SK-N-SH treated with all-trans-retinoic acid at 6 μM for 48 hours (cell line): ENCODE measurements at regions not wholly inside any gene's neighbourhood (a gene's known extent, or its start where the extent isn't known, plus 50 kb on each side); places are given as distances from the start of the nearest gene placed in this dataset.

Experiments used
- ATAC-seq: fragments of 200-7000 bp; cut with Tn5 transposase; 3 replicates; pipeline ENCODE4 v1.9.1; 2020; ENCODE audit warnings: mild to moderate bottlenecking, moderate library complexity
- ARNTL ChIP-seq: fragments of 450-650 bp; formaldehyde crosslinking; IDR thresholded peaks from 2 replicates; pipeline ENCODE4 v1.5.0; 2020; ENCODE audit warnings: low read depth, mild to moderate bottlenecking, moderate library complexity, borderline replicate concordance
- BACH2 ChIP-seq: fragments of 250-450 bp; sonication (Bioruptor Pico); IDR thresholded peaks from 2 replicates; pipeline ENCODE4 v1.9.0; 2021; ENCODE audit warnings: mild to moderate bottlenecking, borderline replicate concordance
- CREB5 ChIP-seq: fragments of 250-450 bp; sonication (Bioruptor Pico); IDR thresholded peaks from 2 replicates; pipeline ENCODE4 v1.5.1; 2020; ENCODE audit warnings: low read depth, mild to moderate bottlenecking, moderate library complexity
- CSDC2 ChIP-seq: fragments of 250-450 bp; sonication (Bioruptor Pico); IDR thresholded peaks from 2 replicates; pipeline ENCODE4 v1.5.0; 2020; ENCODE audit warnings: mild to moderate bottlenecking, moderate library complexity
- CSRNP3 ChIP-seq: fragments of 250-450 bp; sonication (Bioruptor Pico); IDR thresholded peaks from 2 replicates; pipeline ENCODE4 v1.5.1; 2021; ENCODE audit warnings: mild to moderate bottlenecking, moderate library complexity
- ESRRG ChIP-seq: fragments of 250-450 bp; sonication (Bioruptor Pico); IDR thresholded peaks from 2 replicates; pipeline ENCODE4 v1.6.1; 2021; ENCODE audit warnings: mild to moderate bottlenecking
- ISL1 ChIP-seq: fragments of 250-450 bp; sonication (Bioruptor Pico); IDR thresholded peaks from 2 replicates; pipeline ENCODE4 v2.1.2; 2022; ENCODE audit warnings: mild to moderate bottlenecking, moderate library complexity
- OSR1 ChIP-seq: fragments of 250-450 bp; sonication (Bioruptor Pico); IDR thresholded peaks from 2 replicates; pipeline ENCODE4 v1.8.0; 2022; ENCODE audit warnings: moderate library complexity, mild to moderate bottlenecking, inconsistent platforms
- PATZ1 ChIP-seq: fragments of 250-450 bp; sonication (Bioruptor Pico); IDR thresholded peaks from 2 replicates; pipeline ENCODE4 v1.8.0; 2020; ENCODE audit warnings: mild to moderate bottlenecking, moderate library complexity, borderline replicate concordance
- PPARA ChIP-seq: fragments of 250-450 bp; sonication (Bioruptor Pico); IDR thresholded peaks from 2 replicates; pipeline ENCODE4 v1.5.0; 2020; ENCODE audit warnings: mild to moderate bottlenecking, borderline replicate concordance
- RARB ChIP-seq: fragments of 250-450 bp; sonication (Bioruptor Pico); IDR thresholded peaks from 2 replicates; pipeline ENCODE4 v1.8.0; 2021; ENCODE audit warnings: mild to moderate bottlenecking, moderate library complexity
- SNAI2 ChIP-seq: fragments of 250-450 bp; sonication (Bioruptor Pico); IDR thresholded peaks from 2 replicates; pipeline ENCODE4 v1.5.0; 2020; ENCODE audit warnings: mild to moderate bottlenecking, moderate library complexity
- TCF4 ChIP-seq: fragments of 250-450 bp; sonication (Bioruptor Pico); IDR thresholded peaks from 2 replicates; pipeline ENCODE4 v1.8.0; 2021; ENCODE audit warnings: mild to moderate bottlenecking, moderate library complexity, borderline replicate concordance
- TOX ChIP-seq: fragments of 250-450 bp; sonication (Bioruptor Pico); IDR thresholded peaks from 2 replicates; pipeline ENCODE4 v1.8.0; 2021; ENCODE audit warnings: mild to moderate bottlenecking, moderate library complexity, borderline replicate concordance
- TSHZ2 ChIP-seq: fragments of 250-450 bp; sonication (Bioruptor Pico); IDR thresholded peaks from 2 replicates; pipeline ENCODE4 v1.5.0; 2020; ENCODE audit warnings: mild to moderate bottlenecking, moderate library complexity
- ZC3H10 ChIP-seq: fragments of 250-450 bp; sonication (Bioruptor Pico); IDR thresholded peaks from 2 replicates; pipeline ENCODE4 v1.5.1; 2021; ENCODE audit warnings: mild to moderate bottlenecking, moderate library complexity
- ZFP3 ChIP-seq: fragments of 250-450 bp; sonication (Bioruptor Pico); IDR thresholded peaks from 2 replicates; pipeline ENCODE4 v1.5.0; 2020; ENCODE audit warnings: mild to moderate bottlenecking, moderate library complexity
- ZFP30 ChIP-seq: fragments of 450-650 bp; formaldehyde crosslinking; IDR thresholded peaks from 2 replicates; pipeline ENCODE4 v1.5.0; 2022; ENCODE audit warnings: mild to moderate bottlenecking, moderate library complexity
- ZNF565 ChIP-seq: fragments of 450-650 bp; formaldehyde crosslinking; conservative IDR thresholded peaks from 2 replicates; pipeline ENCODE4 v1.5.0; 2020; ENCODE audit warnings: low read depth, mild to moderate bottlenecking, moderate library complexity
- ZNF70 ChIP-seq: fragments of 450-650 bp; formaldehyde crosslinking; IDR thresholded peaks from 2 replicates; pipeline ENCODE4 v1.5.0; 2020; ENCODE audit warnings: mild to moderate bottlenecking, moderate library complexity
- ZNF8 ChIP-seq: fragments of 450-650 bp; formaldehyde crosslinking; IDR thresholded peaks from 2 replicates; pipeline ENCODE4 v1.5.0; 2020; ENCODE audit warnings: mild to moderate bottlenecking, moderate library complexity

GRCh38 chr5:1960595-1961303 is 78.0 kb upstream of the IRX4 start:
- TF ChIP-seq ZNF565 (CRISPR knock-in tag) (no peak), ARNTL (no peak), ZC3H10 (no peak), TOX (no peak), ISL1 (CRISPR knock-in tag) (no peak), CSDC2 (no peak), ZNF70 (CRISPR knock-in tag) (no peak), ZFP30 (no peak)
- ATAC-seq, result no peak

- no peak for ATAC-seq
- TF ChIP-seq ZFP3, result no peak
- TF ChIP-seq PATZ1 (CRISPR knock-in tag), result no peak
- no peak for TF ChIP-seq CSDC2
- TF ChIP-seq RARB (CRISPR knock-in tag), result no peak
- no peak for TF ChIP-seq TOX
- TF ChIP-seq ESRRG (CRISPR knock-in tag), result no peak
- TF ChIP-seq CREB5 (CRISPR knock-in tag), result no peak
- no peak for TF ChIP-seq ZNF70 (CRISPR knock-in tag)
- no peak for TF ChIP-seq CSRNP3 (CRISPR knock-in tag)
- TF ChIP-seq ISL1 (CRISPR knock-in tag), result no peak
Observed at GRCh38 chr5:1959725-1960581, 77.2 kb upstream of the IRX4 start.

- no peak for ATAC-seq
- TF ChIP-seq CSRNP3 (CRISPR knock-in tag) (no peak), OSR1 (no peak), BACH2 (CRISPR knock-in tag) (no peak), ZNF8 (CRISPR knock-in tag) (no peak), ZNF70 (CRISPR knock-in tag) (no peak), ZFP30 (no peak), SNAI2 (no peak), PPARA (CRISPR knock-in tag) (no peak)
Observed at GRCh38 chr5:1959231-1959630, 76.5 kb upstream of the IRX4 start.

GRCh38 chr5:1958211-1959010 is 75.7 kb upstream of the IRX4 start:
- no peak for ATAC-seq

More at GRCh38 chr5:1958211-1959010, 75.7 kb upstream of the IRX4 start:
- TF ChIP-seq ARNTL, result no peak
- no peak for TF ChIP-seq TSHZ2 (CRISPR knock-in tag)
- TF ChIP-seq TOX, result no peak
- no peak for TF ChIP-seq ZNF8 (CRISPR knock-in tag)
- TF ChIP-seq RARB (CRISPR knock-in tag), result no peak
- TF ChIP-seq ZNF70 (CRISPR knock-in tag), result no peak
- TF ChIP-seq PPARA (CRISPR knock-in tag), result no peak
- no peak for TF ChIP-seq CSRNP3 (CRISPR knock-in tag)
- no peak for TF ChIP-seq TCF4 (CRISPR knock-in tag)
- TF ChIP-seq, all 23 proteins: peak for 0
